ENCODE measurements at regions not wholly inside any gene's neighbourhood (a gene's known extent, or its start where the extent isn't known, plus 50 kb on each side); places are given as distances from the start of the nearest gene placed in this dataset.
A peak's percentile ranks its signal among the peaks of the same experiment; 100 is the strongest.

GRCh38 chrX:10722851-10723250 is 102.5 kb upstream of the MID1 start:
- FAIRE-seq (peak; percentile 58), DNase-seq (ENCODE audit: low read depth, low spot score) (peak; percentile 54)
- H3K9me1 ChIP-seq (replicated peaks; ENCODE audit: control insufficient read depth, extremely low read depth, insufficient read depth, low read length), result no peaks in the 10 kb centered on the region
- dilution Hi-C loops (cut with MboI; ENCODE audit: extremely low pct_ligation_motif_present, low sequenced_read_pairs), result no loop called here
- H3K4me1 ChIP-seq (ENCODE audit: control insufficient read depth, extremely low read depth, insufficient read depth, low read length), result peaks cover 2% of the 10 kb centered on the region
- no peak overlapping the region for H2AFZ ChIP-seq (ENCODE audit: low read depth, low read length)
- no peak overlapping the region for H3K27ac ChIP-seq (ENCODE audit: insufficient read depth, low read depth, low read length)
- no peaks in the 10 kb centered on the region for H3K36me3 ChIP-seq (ENCODE audit: control insufficient read depth in 2 of 2, extremely low read depth in 1 of 2, insufficient read depth in 2 of 2, low read length in 2 of 2)
- no TSS peak for BruUV-seq (replicated peaks)
- TF ChIP-seq, protein P1, sequence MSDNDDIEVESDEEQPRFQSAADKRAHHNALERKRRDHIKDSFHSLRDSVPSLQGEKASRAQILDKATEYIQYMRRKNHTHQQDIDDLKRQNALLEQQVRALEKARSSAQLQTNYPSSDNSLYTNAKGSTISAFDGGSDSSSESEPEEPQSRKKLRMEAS (IDR thresholded peaks at IDR 0.05; ENCODE audit: insufficient read depth, insufficient read length), result no peak
- no peak for TF ChIP-seq GATA2 (IDR thresholded peaks at IDR 0.05; ENCODE audit: insufficient read depth, insufficient read length, low read depth, low read length)
- TF ChIP-seq FOS (IDR thresholded peaks at IDR 0.05; ENCODE audit: borderline replicate concordance, insufficient read depth, low read length), result no peak
- TF ChIP-seq POLR2AphosphoS5 (IDR thresholded peaks at IDR 0.05; ENCODE audit: insufficient read depth, low read depth, low read length), result no peak
- no peak for TF ChIP-seq EZH2 (IDR thresholded peaks at IDR 0.05; ENCODE audit: borderline replicate concordance, low read depth, low read length, severe bottlenecking)
- TF ChIP-seq, protein P2, sequence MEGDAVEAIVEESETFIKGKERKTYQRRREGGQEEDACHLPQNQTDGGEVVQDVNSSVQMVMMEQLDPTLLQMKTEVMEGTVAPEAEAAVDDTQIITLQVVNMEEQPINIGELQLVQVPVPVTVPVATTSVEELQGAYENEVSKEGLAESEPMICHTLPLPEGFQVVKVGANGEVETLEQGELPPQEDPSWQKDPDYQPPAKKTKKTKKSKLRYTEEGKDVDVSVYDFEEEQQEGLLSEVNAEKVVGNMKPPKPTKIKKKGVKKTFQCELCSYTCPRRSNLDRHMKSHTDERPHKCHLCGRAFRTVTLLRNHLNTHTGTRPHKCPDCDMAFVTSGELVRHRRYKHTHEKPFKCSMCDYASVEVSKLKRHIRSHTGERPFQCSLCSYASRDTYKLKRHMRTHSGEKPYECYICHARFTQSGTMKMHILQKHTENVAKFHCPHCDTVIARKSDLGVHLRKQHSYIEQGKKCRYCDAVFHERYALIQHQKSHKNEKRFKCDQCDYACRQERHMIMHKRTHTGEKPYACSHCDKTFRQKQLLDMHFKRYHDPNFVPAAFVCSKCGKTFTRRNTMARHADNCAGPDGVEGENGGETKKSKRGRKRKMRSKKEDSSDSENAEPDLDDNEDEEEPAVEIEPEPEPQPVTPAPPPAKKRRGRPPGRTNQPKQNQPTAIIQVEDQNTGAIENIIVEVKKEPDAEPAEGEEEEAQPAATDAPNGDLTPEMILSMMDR (IDR thresholded peaks at IDR 0.05; ENCODE audit: extremely low read depth in 1 of 2, insufficient read depth in 1 of 2, low read depth in 1 of 2, low read length in 2 of 2), result peak; percentile 49 to 55
- TF ChIP-seq POLR2A (IDR thresholded peaks at IDR 0.05; ENCODE audit: low read depth, low read length), result no peak
- TF ChIP-seq MYC (IDR thresholded peaks at IDR 0.05; ENCODE audit: low read depth, low read length), result no peak
- H3K9ac ChIP-seq (replicated peaks; ENCODE audit: extremely low read depth, insufficient read depth, low read length), result no peak overlapping the region
- H3K9me3 ChIP-seq (replicated peaks; ENCODE audit: control insufficient read depth, insufficient read depth, low read length), result no peaks in the 10 kb centered on the region
- intact Hi-C loops (cut with micrococcal nuclease), result loop anchor here (1.0 to 5.0 kb wide), 5 partner anchors 46 to 534 kb away; no protein-coding TSS in a partner anchor
- H3K79me2 ChIP-seq (ENCODE audit: control insufficient read depth, insufficient read depth, low read length), result no peaks in the 10 kb centered on the region
- ChIA-PET POLR2A (no interaction called here), CTCF (interaction anchor here (1.0 to 4.8 kb wide), 6 partner anchors 13 to 534 kb away, joined by 3 to 103 read pairs (median 6); no protein-coding TSS in a partner anchor)
- H3K27me3 ChIP-seq (ENCODE audit: control insufficient read depth in 2 of 2, insufficient read depth in 2 of 2, low read length in 2 of 2), result no peaks in the 10 kb centered on the region
- no peak overlapping the region for H3K4me2 ChIP-seq (ENCODE audit: insufficient read depth, low read length)
- H4K20me1 ChIP-seq (replicated peaks; ENCODE audit: control insufficient read depth, extremely low read depth, insufficient read depth, low read length), result no peaks in the 10 kb centered on the region
- H3K4me3 ChIP-seq (replicated peaks in 1 of 3; ENCODE audit: insufficient read depth in 1 of 3, low read depth in 1 of 3, low read length in 3 of 3), result no peak overlapping the region

Data from endothelial cell of umbilical vein (primary cell).